GM23338 (cell line): ENCODE measurements at regions not wholly inside any gene's neighbourhood (a gene's known extent, or its start where the extent isn't known, plus 50 kb on each side); places are given as distances from the start of the nearest gene placed in this dataset.

Experiments used
- ATAC-seq: fragments of 200-7000 bp; cut with Tn5 transposase; 3 replicates; pipeline ENCODE4 v1.9.1; 2020
- DNase-seq: peaks from one replicate; pipeline ENCODE4 v3.0.0-alpha.2; 2015; ENCODE audit warnings: low spot score
- H2AFZ ChIP-seq: fragments of 200-600 bp; sonication (generic); 2 replicates; pipeline ENCODE4 v1.8.0; 2016; ENCODE audit warnings: antibody characterized with exemption, mild to moderate bottlenecking, moderate library complexity
- H3F3A ChIP-seq: fragments of 200-600 bp; sonication (generic); replicated peaks from 2 replicates; pipeline ENCODE4 v1.8.0; 2017; ENCODE audit warnings: antibody characterized with exemption, mixed run types, low read depth
- H3K27ac ChIP-seq: fragments of 200-600 bp; sonication (generic); 2 replicates; pipeline ENCODE4 v1.6.1; 2016; ENCODE audit warnings: low read depth
- H3K27me3 ChIP-seq: fragments of 200-600 bp; sonication (generic); 2 replicates; pipeline ENCODE4 v1.8.0; 2016; ENCODE audit warnings: mild to moderate bottlenecking, mixed run types, moderate library complexity; ENCODE audit not compliant: insufficient read depth
- H3K36me3 ChIP-seq: fragments of 200-600 bp; sonication (generic); 2 replicates; pipeline ENCODE4 v1.8.0; 2016; ENCODE audit warnings: mild to moderate bottlenecking; ENCODE audit not compliant: insufficient read depth
- H3K4me1 ChIP-seq: fragments of 200-600 bp; sonication (generic); 2 replicates; pipeline ENCODE4 v1.8.0; 2016; ENCODE audit warnings: mild to moderate bottlenecking, moderate library complexity; ENCODE audit not compliant: insufficient read depth
- H3K4me2 ChIP-seq: fragments of 200-600 bp; sonication (generic); 2 replicates; pipeline ENCODE4 v1.7.1; 2017; ENCODE audit warnings: mixed run types
- H3K4me3 ChIP-seq: fragments of 200-600 bp; sonication (generic); 2 replicates; pipeline ENCODE4 v1.6.1; 2016; ENCODE audit warnings: mixed run types
- H3K79me2 ChIP-seq: fragments of 200-600 bp; sonication (generic); replicated peaks from 2 replicates; pipeline ENCODE4 v1.8.0; 2017; ENCODE audit warnings: mild to moderate bottlenecking; ENCODE audit not compliant: insufficient read depth
- H3K9me2 ChIP-seq: fragments of 200-600 bp; sonication (generic); 2 replicates; pipeline ENCODE4 v1.8.0; 2017; ENCODE audit not compliant: insufficient read depth
- H4K20me1 ChIP-seq: fragments of 200-600 bp; sonication (generic); replicated peaks from 2 replicates; pipeline ENCODE4 v1.8.0; 2017; ENCODE audit warnings: mild to moderate bottlenecking; ENCODE audit not compliant: insufficient read depth
- H3K27ac Mint-ChIP-seq: 2 replicates; pipeline ENCODE4 v1.8.0; 2020; ENCODE audit warnings: inconsistent platforms, mild to moderate bottlenecking, moderate library complexity, mixed read lengths
- H3K27me3 Mint-ChIP-seq: 3 replicates; pipeline ENCODE4 v1.8.0; 2022; ENCODE audit warnings: low read depth, mild to moderate bottlenecking, moderate library complexity, mixed read lengths, inconsistent platforms; ENCODE audit not compliant: insufficient read depth, poor library complexity
- H3K36me3 Mint-ChIP-seq: 3 replicates; pipeline ENCODE4 v1.8.0; 2021; ENCODE audit warnings: low read depth, mild to moderate bottlenecking, inconsistent platforms, moderate library complexity, mixed read lengths
- H3K4me1 Mint-ChIP-seq: 3 replicates; pipeline ENCODE4 v1.8.0; 2020; ENCODE audit warnings: mild to moderate bottlenecking, inconsistent platforms, mixed read lengths
- H3K4me3 Mint-ChIP-seq: 3 replicates; pipeline ENCODE4 v1.8.0; 2021; ENCODE audit warnings: moderate library complexity, mild to moderate bottlenecking, inconsistent platforms, mixed read lengths
- H3K9me3 Mint-ChIP-seq: 3 replicates; pipeline ENCODE4 v1.8.0; 2020; ENCODE audit warnings: moderate library complexity, mild to moderate bottlenecking, inconsistent platforms, mixed read lengths
- CREB1 ChIP-seq: fragments of 250-450 bp; sonication (Bioruptor Pico); IDR thresholded peaks from 2 replicates; pipeline ENCODE4 v1.5.0; 2020; ENCODE audit warnings: low read depth, mild to moderate bottlenecking, moderate library complexity
- CTCF ChIP-seq, 2 experiments: fragments of 200-600 bp in 1 of 2; sonication (generic) in 1 of 2; conservative IDR thresholded peaks; 2 replicates each; pipeline versions ENCODE4 v1.5.1 to v1.6.1; 2016 to 2017; ENCODE audit warnings: antibody characterized with exemption in 2 of 2, low read depth in 2 of 2, mild to moderate bottlenecking in 2 of 2, moderate library complexity in 1 of 2
- ETS1 ChIP-seq: IDR thresholded peaks from 2 replicates; pipeline ENCODE4 v1.6.1; 2016; ENCODE audit warnings: antibody characterized with exemption
- EZH2 ChIP-seq: fragments of 200-600 bp; sonication (generic); IDR thresholded peaks from one replicate; pipeline ENCODE4 v1.8.0; 2017; ENCODE audit warnings: antibody characterized with exemption, mild to moderate bottlenecking, low read depth; ENCODE audit not compliant: unreplicated experiment
- EZH2phosphoT487 ChIP-seq: fragments of 200-600 bp; sonication (generic); IDR thresholded peaks from one replicate; pipeline ENCODE4 v1.8.1; 2018; ENCODE audit warnings: antibody characterized with exemption; ENCODE audit not compliant: unreplicated experiment
- JUNB ChIP-seq: IDR thresholded peaks from one replicate; pipeline ENCODE4 v1.6.1; 2016; ENCODE audit warnings: antibody characterized with exemption; ENCODE audit not compliant: unreplicated experiment
- NANOG ChIP-seq: IDR thresholded peaks from 2 replicates; pipeline ENCODE4 v1.6.1; 2016; ENCODE audit warnings: antibody characterized with exemption, borderline replicate concordance
- POLR2AphosphoS5 ChIP-seq: IDR thresholded peaks from 2 replicates; pipeline ENCODE4 v1.6.1; 2016; ENCODE audit warnings: antibody characterized with exemption, low read depth
- REST ChIP-seq: IDR thresholded peaks from one replicate; pipeline ENCODE4 v1.6.1; 2018; ENCODE audit warnings: antibody characterized with exemption; ENCODE audit not compliant: unreplicated experiment
- STAT1 ChIP-seq: IDR thresholded peaks from one replicate; pipeline ENCODE4 v1.6.1; 2016; ENCODE audit warnings: antibody characterized with exemption; ENCODE audit not compliant: unreplicated experiment
- ZNF114 ChIP-seq: fragments of 250-450 bp; sonication (Bioruptor Pico); IDR thresholded peaks from 2 replicates; pipeline ENCODE4 v1.5.0; 2020; ENCODE audit warnings: mild to moderate bottlenecking, moderate library complexity
- ZNF462 ChIP-seq: fragments of 250-450 bp; sonication (Bioruptor Pico); IDR thresholded peaks from 2 replicates; pipeline ENCODE4 v1.5.0; 2020; ENCODE audit warnings: mild to moderate bottlenecking, moderate library complexity

GRCh38 chr1:104238991-104239390, 489.3 kb downstream of the AMY1C start (continued):
- TF ChIP-seq ZNF462 (no peak), POLR2AphosphoS5 (no peak), ETS1 (no peak), NANOG (no peak), EZH2phosphoT487 (no peak)

- no peak overlapping the region for H2AFZ ChIP-seq
- Mint-ChIP-seq H3K9me3 (no peaks in the 10 kb centered on the region), H3K4me1 (no peaks in the 10 kb centered on the region), H3K27ac (no peak overlapping the region), H3K27me3 (no peaks in the 10 kb centered on the region), H3K4me3 (no peak overlapping the region), H3K36me3 (no peaks in the 10 kb centered on the region)
- H3K4me3 ChIP-seq: no peak overlapping the region
- no peaks in the 10 kb centered on the region for H3K4me1 ChIP-seq
- DNase-seq: no peak
- H3K79me2 ChIP-seq: no peaks in the 10 kb centered on the region
- no peaks in the 10 kb centered on the region for H3F3A ChIP-seq
- ATAC-seq: no peak
- no peak overlapping the region for H3K27ac ChIP-seq
- no peaks in the 10 kb centered on the region for H4K20me1 ChIP-seq
- no peaks in the 10 kb centered on the region for H3K27me3 ChIP-seq
- peaks cover 2% of the 10 kb centered on the region; the same call in 1 of the 2 replicates for H3K9me2 ChIP-seq
- no peaks in the 10 kb centered on the region for H3K36me3 ChIP-seq
- no peak overlapping the region for H3K4me2 ChIP-seq
- no peak for TF ChIP-seq EZH2
- no peak for TF ChIP-seq ZNF114 (CRISPR knock-in tag)
- no peak for TF ChIP-seq POLR2AphosphoS5
- TF ChIP-seq STAT1: no peak
- TF ChIP-seq ETS1: no peak
- no peak for TF ChIP-seq EZH2phosphoT487
- no peak for TF ChIP-seq JUNB
- no peak for TF ChIP-seq CTCF (conservative IDR thresholded peaks at IDR 0.05; ENCODE audit: low read depth in 2 of 2)
- TF ChIP-seq NANOG: no peak
- TF ChIP-seq CREB1: no peak
- TF ChIP-seq REST: no peak
Measured at GRCh38 chr1:104248385-104248784, 498.7 kb downstream of the AMY1C start.
